ENCODE measurements at regions not wholly inside any gene's neighbourhood (a gene's known extent, or its start where the extent isn't known, plus 50 kb on each side); places are given as distances from the start of the nearest gene placed in this dataset.
"Not testable (repeated sequence)": the region's sequence is repeated elsewhere in the genome, so short reads cannot be mapped to it uniquely, and the experiment has no call there.

DNA sequence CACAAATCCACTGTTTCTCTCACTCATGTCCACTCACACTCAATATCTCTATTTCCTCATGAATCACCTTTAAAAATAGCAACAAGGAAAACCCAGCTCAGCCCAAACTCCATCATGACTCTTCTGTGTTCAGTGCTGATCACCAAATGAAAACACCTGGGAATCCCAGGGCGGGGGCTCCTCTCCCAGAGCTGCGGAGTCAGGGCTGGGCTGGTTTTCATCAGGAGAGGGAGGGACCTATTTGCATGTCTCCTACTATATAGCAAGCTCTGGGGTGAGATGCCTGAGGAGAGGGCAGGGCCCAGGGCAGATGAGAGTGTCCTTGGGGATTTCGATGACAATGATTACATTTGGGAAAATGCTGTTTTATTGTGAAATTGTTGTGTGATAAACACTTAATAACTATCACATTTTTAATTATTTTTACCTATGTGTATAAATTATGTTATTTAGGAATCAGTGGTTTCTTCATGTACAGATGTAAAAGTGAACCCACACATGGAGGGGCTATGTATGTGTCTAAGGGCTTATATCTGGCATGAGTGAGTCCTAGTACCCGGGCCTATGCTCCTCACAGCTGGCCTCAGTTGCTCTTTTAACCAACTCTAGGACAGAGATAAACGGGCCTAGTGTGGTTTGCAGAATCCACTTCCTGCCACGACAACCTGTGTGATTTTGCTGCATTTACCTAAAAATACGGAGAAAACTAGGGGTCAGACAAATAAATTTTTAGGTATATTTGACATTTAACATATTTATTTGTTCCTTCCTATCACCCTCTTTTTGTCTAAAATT, 1131.9 kb downstream of the TMEM121 start:
- not testable (repeated sequence) for DNase-seq

DNA sequence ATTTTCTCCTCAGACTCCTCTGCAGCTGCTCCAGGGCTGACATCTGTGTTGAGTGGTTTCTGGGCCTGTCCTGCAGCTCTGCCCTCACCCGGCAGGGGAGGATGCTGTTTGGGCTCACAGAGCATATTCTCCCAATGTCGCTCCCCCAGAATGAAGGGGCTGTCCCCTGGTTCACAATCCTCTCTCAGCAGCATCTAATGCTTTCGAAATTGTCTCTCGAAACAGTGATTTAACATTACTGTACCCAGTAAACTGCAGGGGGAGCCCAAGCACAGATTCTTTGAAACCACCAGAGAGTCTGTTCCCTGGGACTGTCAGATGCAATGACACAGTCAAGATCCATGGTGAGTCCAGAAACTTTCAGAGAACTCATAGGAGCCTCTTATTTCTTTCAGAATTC, 1135.2 kb downstream of the TMEM121 start:
- peak in 1 of 2 experiments; percentile 45 for DNase-seq

DNA sequence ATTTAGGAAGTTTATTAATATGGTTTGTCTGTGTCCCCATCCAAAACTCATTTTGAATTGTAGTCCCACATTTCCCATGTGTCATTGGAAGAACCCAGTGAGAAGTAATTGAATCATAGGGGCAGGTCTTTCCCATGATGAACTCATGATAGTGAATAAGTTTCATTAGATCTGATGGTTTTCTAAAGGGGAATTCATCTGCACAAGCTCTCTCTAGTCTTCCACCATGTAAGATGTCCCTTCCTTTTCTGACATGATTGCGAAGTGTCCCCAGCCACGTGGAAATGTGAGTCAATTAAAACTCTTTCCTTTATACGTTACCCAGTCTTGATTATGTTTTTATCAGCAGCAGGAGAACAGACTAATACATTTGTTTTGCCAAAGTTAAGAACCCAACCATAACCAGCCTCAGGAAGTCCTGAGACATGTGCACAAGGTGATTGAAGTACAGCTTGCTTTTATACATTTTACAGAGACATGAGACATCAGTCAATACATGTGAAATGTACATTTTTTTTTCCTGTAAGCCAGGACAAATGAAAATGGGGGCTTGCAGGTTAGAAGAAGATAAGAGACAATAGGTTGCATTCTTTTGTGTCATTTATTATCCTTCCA, 1136.7 kb downstream of the TMEM121 start:
- DNase-seq = no peak

DNA sequence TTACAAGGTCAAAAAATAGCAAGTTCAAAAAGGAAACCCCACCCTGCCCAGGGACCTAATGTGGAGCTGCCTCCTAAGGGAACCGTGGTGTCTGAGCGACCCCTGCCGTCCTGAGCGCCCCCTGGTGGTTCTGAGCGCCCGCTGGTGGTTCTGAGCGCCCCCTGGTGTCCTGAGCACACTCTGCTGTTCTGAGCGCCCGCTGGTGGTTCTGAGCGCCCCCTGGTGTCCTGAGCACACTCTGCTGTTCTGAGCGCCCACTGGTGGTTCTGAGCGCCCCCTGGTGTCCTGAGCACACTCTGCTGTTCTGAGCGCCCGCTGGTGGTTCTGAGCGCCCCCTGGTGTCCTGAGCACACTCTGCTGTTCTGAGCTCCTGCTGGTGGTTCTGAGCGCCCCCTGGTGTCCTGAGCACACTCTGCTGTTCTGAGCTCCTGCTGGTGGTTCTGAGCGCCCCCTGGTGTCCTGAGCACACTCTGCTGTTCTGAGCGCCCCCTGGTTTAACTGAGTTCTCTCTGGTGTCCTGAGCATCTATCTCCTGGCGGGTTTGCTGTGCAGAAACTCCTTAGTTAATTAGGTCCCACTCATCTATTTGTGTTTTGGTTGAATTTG, 1137.5 kb downstream of the TMEM121 start:
- DNase-seq = not testable (repeated sequence)

DNA sequence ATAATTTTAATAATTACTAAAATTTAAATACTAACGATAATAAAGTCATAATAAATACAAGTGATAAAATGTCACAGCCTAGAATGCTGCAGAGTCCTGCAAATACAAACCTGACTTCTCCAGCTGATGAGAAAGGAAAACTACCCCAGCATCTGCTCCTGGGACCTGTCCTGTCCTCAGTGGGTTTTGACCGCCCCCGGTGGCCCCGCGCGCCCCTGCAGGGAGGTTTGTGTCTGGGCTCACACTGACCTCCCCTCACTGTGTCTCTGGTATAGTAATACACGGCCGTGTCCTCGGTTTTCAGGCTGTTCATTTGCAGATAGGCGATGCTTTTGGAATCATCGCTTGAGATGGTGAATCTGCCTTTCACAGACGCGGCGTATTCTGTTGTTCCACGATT, 1139.4 kb downstream of the TMEM121 start:
- no peak for DNase-seq

DNA sequence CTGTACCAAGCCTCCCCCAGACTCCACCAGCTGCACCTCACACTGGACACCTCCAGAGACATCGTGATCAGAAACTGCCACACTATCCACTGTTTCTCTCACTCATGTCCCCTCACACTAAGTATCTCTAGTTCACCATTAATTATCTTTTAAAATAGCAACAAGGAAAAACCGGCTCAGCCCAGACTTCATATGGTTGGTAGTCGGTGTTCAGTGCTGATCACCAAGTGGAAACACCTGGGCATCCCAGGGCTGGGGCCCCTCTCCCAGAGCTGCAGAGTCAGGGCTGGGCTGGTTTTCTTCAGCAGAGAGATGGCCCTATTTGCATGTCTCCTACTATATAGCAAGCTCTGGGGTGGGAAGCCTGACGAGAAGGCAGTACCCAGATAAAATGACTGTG, 1140.0 kb downstream of the TMEM121 start:
- DNase-seq = no peak

DNA sequence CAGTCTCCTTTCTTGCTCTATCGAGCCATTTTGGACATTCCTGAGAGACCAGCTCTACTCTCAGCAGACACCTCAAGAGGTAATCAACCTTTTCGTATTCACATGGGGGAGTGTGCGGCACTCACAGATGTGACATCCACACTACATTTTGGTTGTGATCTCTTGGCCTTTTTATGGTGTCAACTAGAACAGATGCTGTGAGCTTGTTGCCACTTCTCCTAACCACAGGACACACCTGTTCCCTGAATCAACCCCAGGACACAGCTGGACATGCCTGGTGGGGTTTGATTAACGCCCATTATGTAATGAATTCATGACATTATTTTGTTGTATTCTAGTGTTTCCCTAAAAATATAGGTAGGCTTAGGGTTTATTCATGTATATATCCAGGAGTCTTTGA, 1143.6 kb downstream of the TMEM121 start:
- DNase-seq = no peak

DNA sequence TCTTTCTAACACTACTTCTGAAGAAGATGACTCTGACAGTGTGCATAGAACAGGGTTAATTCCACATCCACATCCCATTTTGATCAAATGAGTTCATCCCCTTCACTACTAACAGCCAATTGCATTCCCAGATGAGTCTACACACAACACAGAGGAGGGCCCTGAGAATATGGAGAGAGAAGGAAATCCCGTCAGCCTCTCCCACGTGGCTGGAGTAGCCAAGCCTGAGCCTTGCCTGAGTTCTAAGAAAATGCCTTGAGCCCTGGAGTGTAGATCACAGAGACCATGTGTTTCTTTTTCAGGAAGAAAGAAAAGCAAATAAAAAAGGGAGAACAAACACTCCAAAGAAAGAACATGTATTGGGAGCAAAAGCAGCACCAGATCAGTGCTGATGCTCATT, 1147.7 kb downstream of the TMEM121 start:
- not testable (repeated sequence) for DNase-seq

DNA sequence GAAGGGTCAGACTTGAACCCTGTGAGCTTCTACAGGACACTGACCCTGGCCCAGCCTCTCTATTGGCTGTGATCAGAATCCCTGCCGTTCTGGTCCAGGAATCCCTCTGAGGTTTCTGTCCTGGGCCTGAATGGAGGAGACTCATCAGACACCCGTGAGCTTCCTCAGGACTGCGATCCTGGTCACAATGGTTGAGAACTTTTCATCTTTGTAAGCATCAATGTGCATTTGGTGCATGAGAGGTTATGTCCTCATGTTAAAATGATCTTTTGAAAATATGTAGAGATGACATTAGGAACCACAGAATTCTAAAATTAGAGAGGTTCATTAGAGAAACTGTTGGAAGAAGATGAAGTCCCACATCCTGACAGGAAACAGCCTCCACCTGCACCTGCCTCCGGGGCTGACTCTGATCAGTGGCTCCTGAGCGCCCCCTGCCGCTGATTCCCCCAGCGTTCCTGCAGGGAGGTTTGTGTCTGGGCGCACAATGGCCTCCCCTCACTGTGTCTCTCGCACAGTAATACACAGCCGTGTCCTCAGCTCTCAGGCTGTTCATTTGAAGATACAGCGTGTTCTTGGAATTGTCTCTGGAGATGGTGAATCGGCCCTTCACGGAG, 1148.2 kb downstream of the TMEM121 start:
- DNase-seq = not testable (repeated sequence)

DNA sequence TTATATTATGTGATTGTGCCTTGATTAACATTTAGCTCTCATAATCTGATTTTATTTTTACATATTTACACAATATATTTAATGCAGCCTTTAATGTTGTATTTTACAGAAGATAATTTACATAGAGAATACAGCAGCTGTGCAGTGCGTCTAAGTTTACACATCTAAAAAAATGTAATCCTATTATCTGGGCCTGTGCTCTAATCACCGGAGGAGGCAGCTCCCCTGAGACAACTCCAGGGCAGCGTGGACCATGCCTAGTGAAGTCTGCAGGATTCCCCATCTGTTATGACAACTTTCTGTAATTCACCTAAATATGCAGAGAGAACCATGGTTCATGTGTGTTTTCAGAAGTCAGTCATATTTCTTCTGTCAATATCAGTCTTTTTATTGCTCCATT, 1149.3 kb downstream of the TMEM121 start:
- DNase-seq = not testable (repeated sequence)

DNA sequence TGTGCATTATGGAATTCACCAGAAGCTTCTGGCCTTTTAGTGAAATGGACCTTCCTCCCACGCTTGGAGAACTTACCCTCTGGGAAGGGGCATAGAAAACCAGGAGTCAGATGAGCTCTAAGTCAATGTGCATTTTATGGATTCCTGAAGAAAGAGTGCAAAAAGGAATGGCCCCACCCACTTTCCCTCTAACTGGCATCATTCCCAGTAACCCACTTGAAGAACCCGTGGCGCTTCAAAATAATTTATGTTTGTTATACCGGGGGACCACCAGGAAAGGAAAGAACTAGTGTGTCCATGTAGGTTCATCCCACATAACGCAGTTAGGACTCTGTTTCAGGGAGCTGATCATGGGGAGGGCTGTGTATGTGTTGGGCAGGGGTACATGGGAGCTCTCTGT, 1153.4 kb downstream of the TMEM121 start:
- DNase-seq = no peak

DNA sequence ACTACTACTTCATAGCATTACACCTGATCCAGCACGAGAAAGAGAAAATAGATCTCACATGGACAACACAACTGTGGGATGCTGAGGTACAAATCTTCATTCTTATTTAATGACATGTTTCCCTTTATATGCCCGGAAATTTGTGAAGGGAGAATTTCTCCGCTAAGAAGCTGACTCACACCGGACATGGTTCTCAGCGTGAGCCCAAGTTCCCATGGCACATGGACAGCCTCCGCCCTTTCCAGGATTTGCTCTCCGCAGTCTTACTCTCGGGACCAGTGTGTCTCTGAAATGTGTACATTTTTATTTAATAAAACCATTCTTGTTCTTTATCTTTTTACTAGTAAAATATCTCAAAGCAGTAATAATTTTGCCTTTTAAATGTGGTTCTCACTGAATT, 1154.8 kb downstream of the TMEM121 start:
- DNase-seq = no peak

DNA sequence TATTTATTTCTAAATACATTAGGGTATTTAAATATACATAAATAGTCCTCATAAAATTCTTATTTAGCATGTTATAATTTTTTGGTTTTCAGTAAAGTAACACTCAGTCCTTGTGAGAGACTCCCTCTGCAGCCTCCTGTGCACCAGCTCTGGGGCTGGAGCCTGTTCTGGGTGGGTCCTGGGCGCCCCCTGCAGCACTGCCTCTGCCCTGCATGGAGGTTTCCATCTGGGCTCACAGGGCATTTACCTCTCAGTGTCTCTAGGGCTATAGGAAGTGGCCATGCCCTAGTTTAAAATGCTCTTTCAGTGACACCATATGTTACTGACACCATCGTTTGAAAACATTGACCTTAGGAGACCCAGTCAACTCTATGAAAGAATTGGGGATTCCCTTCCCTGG, 1155.2 kb downstream of the TMEM121 start:
- DNase-seq = no peak

DNA sequence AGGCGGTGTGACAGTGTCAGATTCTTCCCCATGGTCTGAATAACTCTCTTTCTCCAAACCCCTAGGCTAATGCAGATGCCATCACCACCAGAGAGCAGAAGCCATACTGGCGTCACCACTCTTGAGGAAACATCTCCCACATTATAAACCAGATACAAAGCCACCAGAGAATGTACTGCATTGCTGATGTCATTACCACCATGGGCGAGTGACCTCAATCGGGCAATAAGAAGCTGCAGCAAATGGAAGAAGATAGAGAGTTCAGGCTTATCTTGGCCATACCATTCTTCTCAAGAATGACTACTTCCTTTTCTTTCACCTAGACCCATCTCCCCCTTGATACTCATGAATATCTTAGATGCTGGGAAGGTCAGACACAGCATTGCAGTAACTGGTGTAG, 1157.2 kb downstream of the TMEM121 start:
- DNase-seq = no peak

DNA sequence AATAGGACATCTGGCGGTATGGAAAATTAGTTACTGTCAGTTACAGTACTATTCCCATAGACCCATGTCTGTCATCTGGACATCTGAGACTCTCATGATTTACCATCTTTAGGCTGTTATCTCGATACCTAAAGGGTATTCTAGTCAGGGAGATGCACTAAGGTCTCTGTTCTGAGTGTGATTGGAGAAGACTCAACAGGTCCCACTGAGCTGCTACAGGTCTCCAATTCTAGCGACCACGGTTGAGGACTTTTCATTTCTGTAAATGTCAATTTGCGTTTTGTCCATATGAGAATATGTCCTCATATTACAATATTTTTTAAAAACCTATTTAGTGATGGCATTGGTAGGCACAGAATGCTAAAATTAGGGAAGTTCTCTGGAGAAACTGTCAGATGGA, 1160.2 kb downstream of the TMEM121 start:
- no peak for DNase-seq

DNA sequence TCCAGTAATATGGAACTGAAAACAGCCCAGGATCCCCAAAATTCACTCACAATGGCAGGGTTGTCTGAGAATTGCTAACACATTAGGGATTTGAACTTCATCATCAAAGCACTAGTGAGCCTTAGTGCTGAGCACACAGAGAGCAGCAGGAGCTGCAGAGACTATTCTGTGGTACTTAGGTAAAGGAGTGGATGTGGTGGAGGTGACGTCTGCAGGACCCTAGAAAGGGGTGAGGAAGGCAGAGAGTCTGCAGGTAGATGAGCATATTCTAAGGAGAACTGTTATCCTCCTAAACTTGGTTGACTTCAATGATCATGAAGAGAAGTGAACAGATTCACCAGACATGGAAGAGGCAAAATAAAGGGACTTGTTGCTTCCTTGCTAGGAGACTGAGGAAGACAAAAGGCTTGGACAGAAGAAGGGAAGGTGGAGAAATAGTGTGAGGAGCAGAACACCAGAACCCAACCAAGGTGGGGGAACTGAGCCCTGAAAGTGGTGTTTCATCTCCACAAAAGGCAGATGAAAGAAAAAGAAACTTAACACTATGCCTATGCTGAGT, 1164.0 kb downstream of the TMEM121 start:
- DNase-seq = no peak

DNA sequence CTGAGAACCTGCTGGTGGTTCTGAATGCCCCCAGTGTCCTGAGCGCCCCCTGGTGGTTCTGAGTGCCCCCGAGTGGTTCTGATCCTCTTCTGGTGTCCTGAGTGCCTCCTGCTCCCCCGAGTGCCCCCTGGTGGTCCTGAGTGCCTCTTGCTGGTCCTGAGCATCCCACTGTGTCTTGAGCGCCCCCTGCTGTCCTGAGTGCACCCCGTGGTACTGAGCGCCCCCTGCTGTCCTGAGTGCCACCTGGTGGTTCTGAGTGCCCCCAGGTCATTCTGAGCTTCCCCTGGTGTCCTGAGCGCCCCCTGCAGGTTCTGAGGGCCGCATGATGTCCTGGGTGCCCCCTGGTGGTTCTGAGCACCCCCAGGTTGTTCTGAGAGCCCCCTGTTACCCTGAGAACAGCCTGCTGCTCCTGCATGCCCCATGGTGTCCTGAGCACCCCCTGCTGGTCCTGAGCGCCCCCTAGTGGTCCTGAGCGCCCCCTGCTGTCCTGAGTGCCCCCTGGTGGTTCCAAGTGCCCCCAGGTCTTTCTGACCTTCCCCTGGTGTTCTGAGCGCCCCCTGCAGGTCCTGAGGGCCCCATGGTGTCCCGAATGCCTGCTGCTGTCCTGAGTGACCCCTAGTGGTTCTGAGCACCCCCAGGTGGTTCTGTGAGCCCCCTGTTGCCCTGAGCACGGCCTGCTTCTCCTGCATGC, 1165.4 kb downstream of the TMEM121 start:
- DNase-seq = peak; percentile 31 to 33

DNA sequence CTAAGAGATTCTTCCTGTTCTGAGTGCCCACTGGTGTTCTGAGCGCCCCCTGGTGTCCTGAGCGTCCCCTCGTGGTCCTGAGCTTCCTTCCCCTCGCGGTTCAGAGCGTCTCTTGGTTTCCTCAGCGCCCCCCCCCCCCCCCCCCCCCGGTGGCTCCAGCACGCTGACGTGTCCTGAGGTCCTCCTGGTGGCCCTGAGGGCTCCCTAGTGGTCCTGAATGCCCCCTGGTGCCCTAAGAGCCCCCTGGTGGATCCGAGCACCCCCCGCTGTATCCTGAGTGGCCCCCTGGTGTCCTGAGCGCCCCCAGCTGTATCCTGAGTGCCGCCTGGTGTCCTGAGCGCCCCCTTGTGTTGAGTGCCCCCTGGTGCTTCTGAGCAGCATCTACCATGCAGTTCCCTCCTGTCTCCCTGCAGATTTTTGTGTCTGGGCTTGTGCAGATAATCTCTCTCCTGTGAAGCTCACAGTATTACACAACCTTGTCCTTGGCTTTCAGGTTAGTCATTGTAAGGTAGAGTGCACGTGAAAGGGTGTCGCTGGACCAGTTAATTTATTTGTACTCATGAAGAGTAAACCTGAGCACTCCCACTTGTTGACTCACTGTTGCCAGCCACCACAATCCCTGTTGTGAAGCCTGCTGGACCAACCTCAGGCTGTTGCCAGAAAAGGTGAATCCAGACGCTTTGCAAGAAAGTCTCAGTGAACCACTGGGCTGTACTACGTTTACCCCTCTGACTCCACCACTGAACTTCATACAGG, 1168.4 kb downstream of the TMEM121 start:
- peak; percentile 20 to 58 for DNase-seq

DNA sequence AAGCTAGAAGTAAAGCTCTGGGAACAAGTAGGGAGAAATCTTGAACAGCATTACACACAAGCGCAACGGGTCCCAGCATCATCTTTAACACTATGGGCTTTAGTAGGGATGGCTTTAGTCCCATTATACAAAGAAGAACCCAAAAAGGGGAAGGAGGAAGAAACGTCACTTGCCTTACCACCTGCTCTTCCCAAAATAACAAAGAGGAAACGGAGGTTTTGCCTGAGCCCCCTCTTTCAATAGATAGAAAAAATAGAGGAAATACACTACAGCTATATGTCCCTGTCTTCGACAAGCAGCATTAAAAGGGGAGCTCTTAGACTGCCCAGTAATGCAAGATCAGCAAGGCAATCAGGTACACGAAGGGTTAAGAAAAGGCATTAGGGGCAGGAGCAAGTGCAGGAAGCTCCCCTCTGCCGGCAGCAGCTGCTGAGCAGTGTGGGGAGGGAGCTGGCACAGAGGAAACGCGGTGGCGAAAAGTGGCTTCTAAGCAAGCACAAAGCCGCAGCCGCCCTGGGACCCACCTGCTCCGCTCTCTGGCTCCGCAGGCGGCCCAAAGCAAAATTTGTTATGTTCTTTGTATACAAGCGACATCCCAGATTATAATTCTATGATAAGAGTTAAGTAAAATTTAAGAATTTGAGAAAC, 1172.4 kb downstream of the TMEM121 start:
- not testable (repeated sequence) for DNase-seq

DNA sequence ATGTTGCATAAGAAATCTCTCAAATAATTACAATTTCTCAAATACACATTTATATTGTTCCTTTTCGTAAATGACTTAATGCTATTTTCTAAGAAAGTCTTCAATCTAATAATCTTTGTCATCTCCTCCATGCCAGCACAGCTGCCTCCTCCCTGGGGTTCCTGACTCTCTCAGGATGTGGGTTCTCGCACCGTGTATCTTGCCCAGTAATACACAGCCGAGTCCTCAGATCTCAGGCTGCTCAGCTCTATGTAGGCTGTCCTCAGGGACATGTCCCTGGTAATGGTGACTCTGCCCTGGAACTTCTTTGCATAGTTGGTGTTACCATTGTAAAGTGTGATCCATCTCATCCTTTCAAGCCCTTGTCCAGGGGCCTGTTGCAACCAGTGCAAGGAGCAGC, 1177.3 kb downstream of the TMEM121 start:
- not testable (repeated sequence) for DNase-seq

DNA sequence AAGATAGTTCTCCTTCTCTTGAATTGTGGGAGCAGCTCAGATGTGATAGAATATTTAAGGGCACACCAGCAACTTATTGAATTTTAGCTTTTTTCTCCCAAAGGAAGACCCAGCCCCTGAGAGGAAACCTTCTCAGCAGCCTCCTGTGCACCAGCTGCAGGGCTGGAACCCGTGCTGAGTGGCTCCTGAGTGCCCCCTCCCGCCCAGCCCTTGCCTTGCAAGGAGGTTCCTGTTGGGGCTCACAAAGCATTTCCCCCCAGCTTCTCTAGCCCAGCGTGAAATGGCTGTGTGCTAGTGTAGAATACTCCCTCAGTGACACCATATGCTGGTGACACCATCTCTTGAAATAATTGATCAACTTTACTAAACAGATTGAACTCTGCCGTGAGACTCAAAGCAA, 1180.1 kb downstream of the TMEM121 start:
- DNase-seq = not testable (repeated sequence)

All from NCI-H1930 (cell line).